Colonic mucosa (tissue), 4 donors: ENCODE measurements at regions not wholly inside any gene's neighbourhood (a gene's known extent, or its start where the extent isn't known, plus 50 kb on each side); places are given as distances from the start of the nearest gene placed in this dataset.

Source experiments
- DNase-seq: peaks from one replicate; pipeline ENCODE4 v3.0.0-alpha.2; 2020
- H3K27ac ChIP-seq: fragments of 200-600 bp; one replicate; pipeline ENCODE4 v1.8.0; 2021
- H3K27me3 ChIP-seq: fragments of 200-600 bp; one replicate; pipeline ENCODE4 v1.8.0; 2021
- H3K36me3 ChIP-seq: fragments of 200-600 bp; one replicate; pipeline ENCODE4 v1.8.0; 2021
- H3K4me1 ChIP-seq: fragments of 200-600 bp; one replicate; pipeline ENCODE4 v1.8.0; 2021; ENCODE audit warnings: mild to moderate bottlenecking
- H3K4me3 ChIP-seq: fragments of 200-600 bp; one replicate; pipeline ENCODE4 v1.8.0; 2021
- H3K9ac ChIP-seq, 2 donors: one replicate each; pipeline ENCODE4 v1.7.0; 2013; ENCODE audit warnings: control low read depth in 2 of 2, low read depth in 2 of 2, low read length in 2 of 2
- H3K9me3 ChIP-seq: fragments of 200-600 bp; one replicate; pipeline ENCODE4 v1.8.0; 2021
- intact Hi-C: fragments of 100-400 bp; cut with DNase I; formaldehyde crosslinking; loops from one replicate; pipeline ENCODE4 v1.14.1; 2022
- TF ChIP-seq, protein P1 (sequence below): fragments of 200-600 bp; IDR thresholded peaks from one replicate; pipeline ENCODE4 v1.8.0; 2022; ENCODE audit warnings: antibody characterized with exemption, mild to moderate bottlenecking
- donor health status: healthy.
- donor health status: DM: no; HTN: no; CAD: no.
- donor health status: DM: no; HTN: no; CAD: no.

DNA sequence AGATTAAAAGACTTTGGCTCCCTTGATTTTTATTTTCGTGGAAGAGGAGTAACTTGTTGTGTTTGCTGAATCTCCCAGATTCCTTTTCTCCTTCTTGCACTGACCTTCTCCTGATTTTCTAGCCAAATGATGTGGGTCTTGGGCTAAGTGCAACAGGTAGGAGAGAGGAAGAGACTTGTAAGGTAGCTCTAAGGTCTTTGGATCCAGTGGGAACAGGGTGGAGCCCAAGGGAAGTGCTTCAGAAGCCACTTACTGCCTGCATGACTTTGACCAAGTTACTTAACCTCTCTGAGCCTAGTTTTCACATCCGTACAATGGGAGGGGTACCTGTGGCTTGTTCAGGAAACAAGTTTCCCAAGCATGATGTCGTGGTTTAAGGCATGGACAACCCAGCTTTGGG is 111.3 kb upstream of the IRX3 start:
- Histone ChIP-seq H3K9ac (no peak overlapping the region), H3K9me3 (no peaks in the 10 kb centered on the region), H3K27me3 (no peaks in the 10 kb centered on the region), H3K27ac (no peak overlapping the region), H3K4me1 (no peaks in the 10 kb centered on the region), H3K36me3 (no peaks in the 10 kb centered on the region), H3K4me3 (no peak overlapping the region)
- DNase-seq: no peak
- TF ChIP-seq, protein P1, sequence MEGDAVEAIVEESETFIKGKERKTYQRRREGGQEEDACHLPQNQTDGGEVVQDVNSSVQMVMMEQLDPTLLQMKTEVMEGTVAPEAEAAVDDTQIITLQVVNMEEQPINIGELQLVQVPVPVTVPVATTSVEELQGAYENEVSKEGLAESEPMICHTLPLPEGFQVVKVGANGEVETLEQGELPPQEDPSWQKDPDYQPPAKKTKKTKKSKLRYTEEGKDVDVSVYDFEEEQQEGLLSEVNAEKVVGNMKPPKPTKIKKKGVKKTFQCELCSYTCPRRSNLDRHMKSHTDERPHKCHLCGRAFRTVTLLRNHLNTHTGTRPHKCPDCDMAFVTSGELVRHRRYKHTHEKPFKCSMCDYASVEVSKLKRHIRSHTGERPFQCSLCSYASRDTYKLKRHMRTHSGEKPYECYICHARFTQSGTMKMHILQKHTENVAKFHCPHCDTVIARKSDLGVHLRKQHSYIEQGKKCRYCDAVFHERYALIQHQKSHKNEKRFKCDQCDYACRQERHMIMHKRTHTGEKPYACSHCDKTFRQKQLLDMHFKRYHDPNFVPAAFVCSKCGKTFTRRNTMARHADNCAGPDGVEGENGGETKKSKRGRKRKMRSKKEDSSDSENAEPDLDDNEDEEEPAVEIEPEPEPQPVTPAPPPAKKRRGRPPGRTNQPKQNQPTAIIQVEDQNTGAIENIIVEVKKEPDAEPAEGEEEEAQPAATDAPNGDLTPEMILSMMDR: no peak
- intact Hi-C loops: no loop called here

DNA sequence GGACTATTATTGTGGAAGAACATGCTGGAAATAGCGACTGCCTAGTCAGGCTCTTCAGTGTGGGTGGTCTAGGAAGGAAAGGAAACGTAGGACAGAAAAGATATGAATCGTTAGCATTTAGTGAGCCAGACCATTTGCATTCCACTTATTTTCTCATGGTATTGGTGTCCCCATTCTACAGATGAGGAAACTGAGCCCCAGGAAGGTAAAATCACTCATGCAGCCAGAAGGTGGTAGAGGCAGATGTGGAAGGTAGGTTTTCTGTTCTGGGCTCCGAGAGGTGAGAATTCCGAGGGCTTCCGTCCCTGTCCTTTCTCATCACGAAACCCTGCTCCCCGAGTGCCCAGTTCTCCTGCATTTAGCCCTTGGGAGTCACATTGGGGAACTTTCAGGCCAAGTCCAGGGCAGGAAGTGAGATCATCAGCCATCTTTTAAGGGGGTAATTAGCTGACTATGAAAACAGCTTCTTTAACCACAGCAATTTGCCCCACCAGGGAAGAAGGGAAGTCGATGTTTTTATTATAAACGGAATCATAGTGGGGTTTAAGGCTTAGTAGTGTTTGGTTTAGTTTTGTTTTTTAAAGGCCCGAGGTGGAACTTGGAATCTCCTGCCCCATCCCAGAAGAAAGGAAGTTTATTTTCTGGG is 110.7 kb upstream of the IRX3 start:
- Histone ChIP-seq H3K9me3 (no peaks in the 10 kb centered on the region), H3K27me3 (no peaks in the 10 kb centered on the region), H3K36me3 (no peaks in the 10 kb centered on the region), H3K9ac (no peak overlapping the region), H3K4me1 (no peaks in the 10 kb centered on the region), H3K4me3 (no peak overlapping the region), H3K27ac (no peak overlapping the region)
- intact Hi-C loops: no loop called here
- DNase-seq: no peak
- TF ChIP-seq, protein P1: no peak

DNA sequence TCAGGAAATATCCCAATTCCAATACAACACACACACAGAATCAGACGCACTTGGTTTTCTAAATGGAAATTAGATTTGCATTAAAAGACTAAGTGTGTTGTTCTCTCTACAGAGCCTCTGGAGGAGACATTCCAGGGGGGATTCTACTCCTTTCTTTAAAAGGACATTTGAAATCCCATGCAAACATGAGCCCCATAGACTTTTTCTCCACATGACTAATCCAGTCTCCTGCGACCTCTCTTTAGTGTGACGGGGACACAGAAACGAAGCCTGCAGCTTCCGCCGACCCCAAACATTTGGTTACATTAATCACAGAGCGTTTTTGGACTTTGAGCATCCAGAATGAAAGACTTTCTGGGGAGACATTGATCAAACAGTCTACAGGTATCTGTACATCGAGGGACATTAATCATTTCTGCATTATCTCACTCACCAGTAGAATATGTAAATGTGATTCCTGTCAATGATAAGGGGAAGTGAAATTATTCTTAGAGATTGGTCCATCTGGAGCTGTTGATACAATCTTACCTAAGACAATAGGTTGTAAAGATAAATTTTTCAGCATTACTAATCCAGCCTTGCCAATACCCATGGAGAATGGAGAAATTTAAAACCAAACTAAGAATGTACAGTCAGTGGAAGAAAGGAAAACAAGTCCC is 103.4 kb upstream of the IRX3 start:
- Histone ChIP-seq H3K4me3 (no peak overlapping the region), H3K9ac (no peak overlapping the region), H3K9me3 (no peaks in the 10 kb centered on the region), H3K4me1 (no peaks in the 10 kb centered on the region), H3K36me3 (no peaks in the 10 kb centered on the region), H3K27me3 (no peaks in the 10 kb centered on the region), H3K27ac (no peak overlapping the region)
- intact Hi-C loops: no loop called here
- TF ChIP-seq, protein P1: no peak
- DNase-seq: no peak

DNA sequence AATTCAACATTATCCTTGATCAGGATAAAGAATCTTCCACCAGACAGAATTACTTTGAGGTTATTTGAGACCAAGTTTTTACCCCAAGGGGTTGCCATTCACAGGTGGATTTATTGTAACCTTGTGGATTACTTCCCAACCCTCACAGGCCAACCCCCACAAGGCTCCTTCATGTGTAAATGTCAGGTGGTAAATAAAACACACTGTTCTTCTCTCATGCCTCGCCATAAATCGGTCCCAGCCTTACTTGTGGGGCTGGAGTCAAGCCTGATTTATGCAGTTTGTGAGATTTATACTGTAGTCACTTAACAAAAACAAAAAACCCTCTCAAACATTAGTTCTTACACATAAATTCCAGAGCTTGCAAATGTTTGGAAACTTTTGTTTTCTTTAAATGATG is 98.6 kb upstream of the IRX3 start:
- no peak for DNase-seq
- Histone ChIP-seq H3K9me3 (no peaks in the 10 kb centered on the region), H3K27ac (no peak overlapping the region), H3K36me3 (no peaks in the 10 kb centered on the region), H3K9ac (no peak overlapping the region), H3K4me3 (no peak overlapping the region), H3K4me1 (no peaks in the 10 kb centered on the region), H3K27me3 (no peaks in the 10 kb centered on the region)
- TF ChIP-seq, protein P1: no peak
- intact Hi-C loops: no loop called here

DNA sequence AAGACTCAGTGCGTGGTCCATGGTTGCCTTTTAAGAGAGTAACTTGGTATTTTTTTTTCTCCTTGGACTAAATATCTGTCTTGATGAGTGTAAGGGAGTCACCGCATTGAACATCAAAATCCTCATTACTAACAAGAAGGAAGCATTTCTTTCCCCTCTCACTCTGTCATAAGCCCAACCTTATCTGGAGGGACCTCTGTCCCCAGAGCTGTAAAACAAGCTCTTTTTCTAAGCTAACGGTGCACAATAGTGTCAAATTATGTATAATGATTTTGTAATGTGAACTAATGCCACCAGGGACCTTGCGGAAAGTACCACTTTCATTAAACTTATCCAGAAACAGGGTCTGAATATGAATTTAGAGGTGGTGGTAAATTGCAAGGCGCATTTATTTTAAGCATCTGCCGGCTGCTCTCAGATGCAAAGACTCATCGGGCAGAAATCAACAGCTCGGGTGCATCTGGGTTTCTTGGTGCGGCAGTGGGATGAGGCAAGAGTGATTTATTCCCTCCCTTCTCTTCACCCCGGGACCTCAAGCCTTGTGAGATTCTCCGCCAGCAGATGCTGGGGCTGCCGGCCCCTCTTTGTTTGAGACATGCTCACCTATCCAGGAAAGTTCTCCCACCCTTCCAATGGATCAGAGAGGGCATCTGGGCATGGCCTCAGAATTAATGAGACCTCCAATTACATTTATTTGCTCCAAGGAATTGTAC is 95.2 kb upstream of the IRX3 start:
- Histone ChIP-seq H3K4me3 (no peak overlapping the region), H3K9ac (no peak overlapping the region), H3K36me3 (no peaks in the 10 kb centered on the region), H3K27me3 (no peaks in the 10 kb centered on the region), H3K9me3 (no peaks in the 10 kb centered on the region), H3K27ac (no peak overlapping the region), H3K4me1 (no peaks in the 10 kb centered on the region)
- intact Hi-C loops: no loop called here
- no peak for DNase-seq
- TF ChIP-seq, protein P1: no peak
